Loucy (cell line): ENCODE measurements at regions not wholly inside any gene's neighbourhood (a gene's known extent, or its start where the extent isn't known, plus 50 kb on each side); places are given as distances from the start of the nearest gene placed in this dataset.

Source experiments
- EZH2phosphoT487 ChIP-seq: fragments of 200-600 bp; IDR thresholded peaks from 2 replicates; pipeline ENCODE4 v1.6.1; 2018; ENCODE audit warnings: antibody characterized with exemption, mild to moderate bottlenecking, moderate library complexity, borderline replicate concordance
- TF ChIP-seq, protein P1 (sequence below): fragments of 200-600 bp; sonication (generic); conservative IDR thresholded peaks from 2 replicates; pipeline ENCODE4 v1.5.1; 2014; ENCODE audit warnings: mild to moderate bottlenecking, antibody characterized with exemption, low read length

DNA sequence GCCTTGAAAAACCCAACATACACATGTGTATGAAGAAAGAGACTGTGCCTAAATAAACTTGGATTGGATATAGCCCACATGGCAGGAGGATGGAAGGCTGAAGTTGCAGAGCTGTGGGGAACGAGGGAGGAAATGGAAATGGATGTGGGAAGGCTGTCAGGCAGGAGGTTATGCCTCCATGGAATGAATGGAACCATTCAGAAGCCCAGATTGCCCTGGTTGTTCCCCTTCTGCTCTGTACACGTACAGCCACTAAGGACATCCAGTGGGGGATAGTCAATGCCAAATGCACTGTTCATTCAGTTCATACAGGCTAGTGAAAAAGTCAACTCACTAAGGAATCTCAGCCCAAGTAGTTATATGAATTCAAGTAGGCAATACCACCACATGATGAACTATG lies 463.7 kb downstream of the TNS1 start:
- TF ChIP-seq, protein P1, sequence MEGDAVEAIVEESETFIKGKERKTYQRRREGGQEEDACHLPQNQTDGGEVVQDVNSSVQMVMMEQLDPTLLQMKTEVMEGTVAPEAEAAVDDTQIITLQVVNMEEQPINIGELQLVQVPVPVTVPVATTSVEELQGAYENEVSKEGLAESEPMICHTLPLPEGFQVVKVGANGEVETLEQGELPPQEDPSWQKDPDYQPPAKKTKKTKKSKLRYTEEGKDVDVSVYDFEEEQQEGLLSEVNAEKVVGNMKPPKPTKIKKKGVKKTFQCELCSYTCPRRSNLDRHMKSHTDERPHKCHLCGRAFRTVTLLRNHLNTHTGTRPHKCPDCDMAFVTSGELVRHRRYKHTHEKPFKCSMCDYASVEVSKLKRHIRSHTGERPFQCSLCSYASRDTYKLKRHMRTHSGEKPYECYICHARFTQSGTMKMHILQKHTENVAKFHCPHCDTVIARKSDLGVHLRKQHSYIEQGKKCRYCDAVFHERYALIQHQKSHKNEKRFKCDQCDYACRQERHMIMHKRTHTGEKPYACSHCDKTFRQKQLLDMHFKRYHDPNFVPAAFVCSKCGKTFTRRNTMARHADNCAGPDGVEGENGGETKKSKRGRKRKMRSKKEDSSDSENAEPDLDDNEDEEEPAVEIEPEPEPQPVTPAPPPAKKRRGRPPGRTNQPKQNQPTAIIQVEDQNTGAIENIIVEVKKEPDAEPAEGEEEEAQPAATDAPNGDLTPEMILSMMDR: no peak
- TF ChIP-seq EZH2phosphoT487: no peak
